ENCODE measurements at regions not wholly inside any gene's neighbourhood (a gene's known extent, or its start where the extent isn't known, plus 50 kb on each side); places are given as distances from the start of the nearest gene placed in this dataset.
"Not testable (repeated sequence)": the region's sequence is repeated elsewhere in the genome, so short reads cannot be mapped to it uniquely, and the experiment has no call there.

DNA sequence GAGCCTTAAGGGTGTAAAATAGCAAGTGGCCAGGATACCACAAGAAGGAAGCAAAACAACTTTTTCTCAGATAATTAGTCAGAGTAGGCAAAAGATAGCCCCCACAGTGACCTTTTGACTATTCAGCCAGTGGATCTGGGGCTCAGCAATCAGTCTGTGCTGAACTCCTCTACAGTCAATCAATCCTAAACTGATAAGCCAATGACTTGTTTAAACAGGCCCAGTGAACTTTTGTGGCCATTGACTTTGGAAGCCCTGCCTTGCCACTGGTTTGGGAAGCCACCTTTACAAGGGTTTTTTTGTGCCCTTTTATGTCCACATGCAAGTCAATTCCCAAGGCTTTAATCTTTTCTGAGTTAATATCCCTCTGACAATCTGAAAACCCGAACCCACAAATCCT lies 1565.0 kb upstream of the WWC1 start:
- DNase-seq = no peak

- not testable (repeated sequence) for DNase-seq
Observed at GRCh38 chr5:166742951-166743350, 1548.5 kb upstream of the WWC1 start.

DNA sequence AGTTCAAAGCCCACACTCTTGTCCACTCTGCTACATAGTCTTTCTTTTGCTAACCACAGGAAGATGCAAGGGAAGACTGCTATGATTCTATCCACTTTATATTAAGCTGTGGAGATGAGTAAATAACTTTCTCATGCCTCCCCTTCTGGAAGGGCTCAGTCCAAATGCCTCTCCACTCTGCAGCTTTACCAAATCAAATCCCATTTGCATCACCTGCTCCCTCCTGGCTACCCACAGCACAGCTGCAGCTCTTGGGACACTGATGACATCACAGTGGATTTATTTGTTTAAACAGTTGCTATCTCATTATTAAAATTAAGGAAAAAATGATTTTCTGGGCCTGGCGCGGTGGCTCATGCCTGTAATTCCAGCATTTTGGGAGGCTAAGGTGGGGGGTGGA lies 1544.9 kb upstream of the WWC1 start:
- DNase-seq = no peak

- no peak for DNase-seq
Observed at GRCh38 chr5:166750376-166750775, 1541.1 kb upstream of the WWC1 start.

DNA sequence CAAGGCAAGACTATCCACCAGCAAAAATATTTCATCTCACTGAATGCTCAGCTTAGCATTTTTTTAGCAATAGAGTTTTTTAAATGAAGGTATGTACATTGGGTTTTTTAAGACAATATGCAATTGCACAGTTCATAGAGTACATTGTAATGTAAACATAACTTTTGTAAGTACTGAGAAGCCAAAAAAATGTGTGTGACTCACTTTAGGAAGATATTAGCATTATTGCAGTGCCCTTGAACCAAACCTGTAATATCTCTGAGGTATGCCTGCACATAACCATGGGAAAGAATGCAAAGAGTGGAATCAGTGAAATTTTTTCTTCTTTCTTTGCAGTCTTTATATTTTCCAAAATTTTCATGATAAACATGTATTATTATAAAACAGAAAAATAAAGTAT lies 1533.3 kb upstream of the WWC1 start:
- DNase-seq = no peak

- no peak for DNase-seq
Observed at GRCh38 chr5:166767858-166768257, 1523.6 kb upstream of the WWC1 start.

DNA sequence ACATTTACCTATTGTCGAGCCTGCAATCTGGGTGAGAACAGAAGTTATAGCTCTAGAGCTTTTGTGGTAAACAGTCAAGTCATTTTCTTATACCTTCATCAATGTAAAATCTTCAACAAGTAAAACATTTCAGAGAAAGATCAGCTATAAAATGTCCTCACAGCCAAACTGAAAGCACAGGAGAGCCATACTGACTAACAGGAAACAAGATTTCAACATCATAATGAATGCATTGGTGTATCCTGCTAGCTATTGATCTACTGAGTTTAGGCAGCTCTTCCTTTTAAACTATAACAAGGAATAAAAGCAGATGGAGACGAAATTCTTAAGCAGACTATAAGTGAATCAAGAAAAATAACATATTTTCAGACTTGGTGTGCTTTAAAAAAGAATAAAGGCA lies 1522.9 kb upstream of the WWC1 start:
- no peak for DNase-seq

GRCh38 chr5:166772770-166773169 lies 1518.7 kb upstream of the WWC1 start:
- DNase-seq = no peak

- no peak for DNase-seq
Observed at GRCh38 chr5:166781737-166782136, 1509.7 kb upstream of the WWC1 start.

GRCh38 chr5:166784545-166785078 lies 1506.8 kb upstream of the WWC1 start:
- no peak for DNase-seq

DNA sequence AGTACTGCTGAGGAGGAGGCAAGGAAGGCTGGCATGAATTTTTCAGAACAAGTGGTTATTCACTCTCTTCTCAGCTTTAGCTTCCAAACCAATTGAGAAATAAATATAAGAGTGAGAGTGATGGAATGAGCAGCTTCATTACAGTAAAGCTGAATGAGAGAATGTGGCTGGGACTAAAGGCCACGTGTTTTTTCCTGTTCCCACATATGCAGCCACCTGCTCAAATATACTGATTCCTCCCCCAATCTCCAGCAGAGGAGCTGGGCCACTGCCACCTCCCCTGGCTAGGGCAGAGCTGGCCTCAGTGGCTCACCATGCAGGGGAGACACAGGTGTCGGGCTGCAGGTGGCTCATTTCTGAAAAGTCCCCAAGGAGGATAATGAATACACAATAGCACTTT lies 1505.3 kb upstream of the WWC1 start:
- no peak for DNase-seq

- no peak for DNase-seq
Observed at GRCh38 chr5:166786889-166787288, 1504.6 kb upstream of the WWC1 start.

- no peak for DNase-seq
Observed at GRCh38 chr5:166788050-166788449, 1503.4 kb upstream of the WWC1 start.

DNA sequence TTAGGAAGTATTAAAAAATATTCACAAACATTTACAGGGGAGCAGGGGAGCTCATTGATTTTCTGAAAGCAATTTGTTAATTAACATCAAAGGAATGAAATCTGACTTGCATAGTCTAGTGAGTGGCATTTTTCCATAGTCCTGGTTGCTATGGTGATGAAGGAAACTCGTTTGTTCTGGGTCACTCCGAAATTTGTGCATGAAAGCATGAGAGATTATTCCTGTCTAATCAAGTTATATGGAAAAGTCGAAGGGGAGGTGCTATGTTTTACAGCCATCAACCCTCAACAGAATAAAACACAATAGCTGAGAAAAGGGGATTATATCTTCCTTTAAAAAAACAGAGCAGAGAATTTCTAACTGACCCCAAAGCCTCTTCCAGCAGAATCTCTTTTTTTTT lies 1495.7 kb upstream of the WWC1 start:
- no peak for DNase-seq

DNA sequence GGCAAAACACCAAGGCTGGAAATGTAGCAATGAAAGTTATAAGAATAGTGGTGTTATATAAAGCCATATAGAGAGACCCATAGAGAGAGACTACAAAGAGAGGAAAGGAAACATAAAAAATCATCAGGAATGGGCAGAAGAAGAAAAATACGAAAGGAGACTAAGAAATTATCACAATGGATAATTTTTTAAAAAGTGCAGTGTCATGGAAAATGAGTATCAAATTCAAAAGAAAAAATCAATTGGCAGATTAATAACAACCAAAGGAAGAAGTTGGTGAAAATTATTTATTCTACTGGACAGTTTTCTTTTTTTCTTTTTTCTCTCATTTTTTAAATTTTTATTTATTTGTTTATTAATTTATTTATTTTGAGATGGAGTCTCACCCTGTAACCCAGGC lies 1488.4 kb upstream of the WWC1 start:
- no peak for DNase-seq

DNA sequence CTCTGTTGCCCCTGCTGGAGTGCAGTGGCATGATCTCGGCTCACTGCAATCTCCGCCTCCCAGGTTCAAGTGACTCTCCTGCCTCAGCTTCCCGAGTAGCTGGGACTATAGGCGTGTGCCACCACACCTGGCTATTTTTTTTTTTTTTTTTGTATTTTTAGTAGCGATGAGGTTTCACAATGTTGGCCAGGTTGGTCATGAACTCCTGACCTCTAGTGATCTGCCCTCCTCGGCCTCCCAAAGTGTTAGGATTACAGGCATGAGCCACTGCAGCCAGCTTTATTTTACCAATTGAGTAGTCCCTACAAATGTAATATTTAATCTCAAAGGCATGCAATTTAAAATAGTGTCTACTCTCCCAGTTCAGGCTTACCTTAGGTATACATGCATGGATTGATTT lies 1487.2 kb upstream of the WWC1 start:
- DNase-seq = not testable (repeated sequence)

GRCh38 chr5:166804693-166805092 lies 1486.8 kb upstream of the WWC1 start:
- DNase-seq = not testable (repeated sequence)

DNA sequence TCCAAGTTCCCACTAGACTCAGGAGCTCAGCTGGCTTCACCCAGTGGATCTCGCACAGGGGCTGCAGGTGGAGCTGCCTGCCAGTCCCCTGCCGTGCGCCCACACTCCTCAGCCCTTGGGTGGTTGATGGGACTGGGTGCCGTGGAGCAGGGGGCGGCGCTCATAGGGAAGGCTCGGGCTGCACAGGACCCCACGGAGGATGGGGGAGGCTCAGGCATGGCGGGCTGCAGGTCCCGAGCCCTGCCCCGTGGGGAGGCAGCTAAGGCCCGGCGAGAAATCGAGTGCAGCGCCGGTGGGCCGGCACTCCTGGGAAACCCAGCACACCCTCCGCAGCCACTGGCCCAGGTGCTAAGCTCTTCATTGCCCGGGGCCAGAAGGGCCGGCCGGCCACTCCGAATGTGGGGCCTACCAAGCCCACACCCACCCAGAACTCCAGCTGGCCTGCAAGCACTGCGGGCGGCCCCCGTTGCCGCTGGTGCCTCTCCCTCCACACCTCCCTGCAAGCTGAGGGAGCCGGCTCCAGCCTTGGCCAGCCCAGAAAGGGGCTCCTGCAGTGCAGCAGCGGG lies 1481.3 kb upstream of the WWC1 start:
- not testable (repeated sequence) for DNase-seq

- no peak for DNase-seq
Observed at GRCh38 chr5:166810721-166811120, 1480.7 kb upstream of the WWC1 start.

DNA sequence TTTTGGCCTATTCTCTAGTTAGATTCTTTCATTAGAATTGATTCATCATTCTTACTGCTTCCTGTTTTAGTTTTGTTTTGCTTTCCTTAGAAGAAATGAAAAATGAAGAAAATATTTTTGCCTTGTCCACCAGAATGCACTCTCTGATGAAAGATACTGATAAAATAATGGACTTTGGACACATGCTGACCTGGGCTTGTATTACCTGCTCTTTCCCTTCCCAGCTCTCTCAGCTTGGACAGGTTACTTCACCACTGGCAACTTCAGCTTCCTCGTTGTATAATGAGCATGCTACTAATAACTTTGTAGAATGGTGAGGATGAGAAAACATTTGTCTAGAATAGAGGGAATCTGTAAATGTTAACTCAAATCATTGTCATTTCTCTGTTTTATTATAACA lies 1468.1 kb upstream of the WWC1 start:
- DNase-seq = no peak

GRCh38 chr5:166834246-166834645 lies 1457.2 kb upstream of the WWC1 start:
- DNase-seq = no peak

DNA sequence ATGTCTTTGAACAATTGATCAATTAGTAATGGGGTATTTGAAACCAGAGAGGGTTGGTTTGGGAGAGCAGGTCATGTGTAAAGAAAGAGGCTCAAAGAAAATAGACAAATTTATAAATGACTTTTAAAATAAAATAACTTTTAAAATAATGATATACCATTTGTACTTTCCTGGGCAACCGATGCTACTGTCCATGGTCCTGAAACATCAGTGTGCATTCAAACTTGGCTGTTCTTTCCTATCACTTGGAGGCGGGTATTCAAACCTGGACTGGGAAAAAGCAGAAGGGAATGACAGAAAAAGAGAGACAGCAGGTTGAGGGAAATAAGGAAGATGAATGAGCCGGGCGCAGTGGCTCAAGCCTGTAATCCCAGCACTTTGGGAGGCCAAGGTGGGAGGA lies 1446.4 kb upstream of the WWC1 start:
- no peak for DNase-seq

DNA sequence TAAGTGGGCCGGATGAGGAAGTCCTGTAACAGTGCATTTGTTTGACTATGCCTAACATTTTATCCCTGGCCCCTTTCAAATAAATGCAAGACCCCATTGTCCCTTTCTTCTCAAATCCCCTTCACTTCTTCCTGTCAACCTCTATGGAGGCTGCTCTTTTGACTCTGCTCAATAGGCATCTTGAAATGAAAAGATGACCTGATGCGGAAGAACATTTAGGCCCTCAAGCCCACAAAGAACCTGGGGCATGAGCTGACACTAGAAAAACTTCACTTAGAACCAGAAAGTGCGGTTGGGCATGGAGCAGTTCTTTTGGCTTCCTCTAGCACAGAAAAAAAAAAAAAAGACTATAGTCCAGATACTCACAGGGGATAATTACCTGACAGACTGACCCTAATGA lies 1434.7 kb upstream of the WWC1 start:
- no peak for DNase-seq

DNA sequence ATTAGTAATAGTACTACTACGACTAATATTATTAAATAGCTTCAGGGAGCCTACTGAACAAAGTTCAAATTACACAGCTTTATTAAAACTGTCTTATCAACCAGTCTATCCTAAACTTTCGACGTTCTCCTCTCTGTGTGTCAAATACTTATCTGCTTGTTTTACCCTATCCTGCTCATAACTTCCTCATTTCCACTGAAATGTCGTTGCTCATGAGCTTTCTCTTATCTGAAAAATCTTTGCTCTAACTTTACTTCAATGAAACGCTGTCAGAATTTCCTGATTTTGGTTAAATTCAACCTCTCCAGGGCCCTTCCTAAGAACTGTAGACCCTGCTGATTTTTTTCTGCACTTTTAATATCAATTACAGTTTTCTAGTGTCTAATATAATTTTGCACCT lies 1431.0 kb upstream of the WWC1 start:
- no peak for DNase-seq

- no peak for DNase-seq
Observed at GRCh38 chr5:166862581-166862980, 1428.9 kb upstream of the WWC1 start.

DNA sequence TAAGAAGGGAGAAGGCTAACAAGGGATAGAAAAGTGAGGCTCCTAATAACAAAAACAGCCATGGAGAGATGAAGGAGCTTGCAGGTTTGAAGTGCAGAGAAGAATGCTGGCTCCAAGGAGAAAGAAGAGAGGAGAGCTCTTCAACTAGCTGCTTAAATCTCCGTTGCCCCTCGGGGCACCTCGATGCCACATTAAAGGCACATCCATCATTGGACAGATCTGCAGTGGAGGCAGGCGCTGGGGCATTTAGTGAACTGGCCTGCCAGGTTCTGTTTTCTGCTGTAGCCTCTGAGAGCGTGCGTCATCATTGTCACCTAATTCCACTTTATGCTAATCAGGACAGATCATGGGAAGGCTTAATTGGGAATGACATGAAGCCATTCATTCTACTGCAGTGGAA lies 1426.2 kb upstream of the WWC1 start:
- no peak for DNase-seq

All from CD4-positive, alpha-beta T cell treated with Interleukin-17A for 1 hour (primary cell).